ENCODE measurements at regions not wholly inside any gene's neighbourhood (a gene's known extent, or its start where the extent isn't known, plus 50 kb on each side); places are given as distances from the start of the nearest gene placed in this dataset.

DNA sequence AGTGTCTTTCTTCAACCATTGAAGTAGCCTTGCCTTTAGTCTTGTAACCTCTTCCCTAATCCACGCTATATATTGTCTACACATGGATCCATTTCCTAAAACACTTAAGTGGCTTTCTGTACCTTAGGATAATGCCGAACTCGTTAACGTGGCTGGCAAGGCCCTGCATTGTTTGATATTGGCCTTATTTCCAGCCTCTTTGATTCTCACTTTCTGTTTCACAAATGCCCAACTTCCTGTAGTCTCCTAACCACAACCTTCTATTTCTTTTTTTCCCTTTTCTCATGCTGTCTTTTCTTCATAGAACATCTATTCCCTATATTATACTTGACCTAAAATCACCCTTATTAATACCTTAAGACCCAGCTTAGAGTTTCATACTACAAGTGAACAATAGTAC is 536.0 kb downstream of the LMO4 start:
- H3K4me1 ChIP-seq (ENCODE audit: control insufficient read depth in 4 of 4, insufficient read depth in 4 of 4, low read length in 3 of 4): no peaks in the 10 kb centered on the region
- TF ChIP-seq, protein P1, sequence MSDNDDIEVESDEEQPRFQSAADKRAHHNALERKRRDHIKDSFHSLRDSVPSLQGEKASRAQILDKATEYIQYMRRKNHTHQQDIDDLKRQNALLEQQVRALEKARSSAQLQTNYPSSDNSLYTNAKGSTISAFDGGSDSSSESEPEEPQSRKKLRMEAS (IDR thresholded peaks at IDR 0.05): no peak
- no peak for TF ChIP-seq EGR1 (IDR thresholded peaks at IDR 0.05; ENCODE audit: low read depth in 2 of 2)
- TF ChIP-seq TAF1 (conservative IDR thresholded peaks at IDR 0.05): no peak
- TF ChIP-seq NR2F2 (IDR thresholded peaks at IDR 0.05): no peak
- TF ChIP-seq RXRA (IDR thresholded peaks at IDR 0.05): no peak
- no peak for TF ChIP-seq JUND (IDR thresholded peaks at IDR 0.05)
- TF ChIP-seq GABPA (IDR thresholded peaks at IDR 0.05 in 1 of 2, conservative IDR thresholded peaks at IDR 0.05 in 1 of 2): no peak
- no peak for TF ChIP-seq FOXA2 (IDR thresholded peaks at IDR 0.05)
- TF ChIP-seq FOXA1 (IDR thresholded peaks at IDR 0.05): no peak
- TF ChIP-seq, protein P2, sequence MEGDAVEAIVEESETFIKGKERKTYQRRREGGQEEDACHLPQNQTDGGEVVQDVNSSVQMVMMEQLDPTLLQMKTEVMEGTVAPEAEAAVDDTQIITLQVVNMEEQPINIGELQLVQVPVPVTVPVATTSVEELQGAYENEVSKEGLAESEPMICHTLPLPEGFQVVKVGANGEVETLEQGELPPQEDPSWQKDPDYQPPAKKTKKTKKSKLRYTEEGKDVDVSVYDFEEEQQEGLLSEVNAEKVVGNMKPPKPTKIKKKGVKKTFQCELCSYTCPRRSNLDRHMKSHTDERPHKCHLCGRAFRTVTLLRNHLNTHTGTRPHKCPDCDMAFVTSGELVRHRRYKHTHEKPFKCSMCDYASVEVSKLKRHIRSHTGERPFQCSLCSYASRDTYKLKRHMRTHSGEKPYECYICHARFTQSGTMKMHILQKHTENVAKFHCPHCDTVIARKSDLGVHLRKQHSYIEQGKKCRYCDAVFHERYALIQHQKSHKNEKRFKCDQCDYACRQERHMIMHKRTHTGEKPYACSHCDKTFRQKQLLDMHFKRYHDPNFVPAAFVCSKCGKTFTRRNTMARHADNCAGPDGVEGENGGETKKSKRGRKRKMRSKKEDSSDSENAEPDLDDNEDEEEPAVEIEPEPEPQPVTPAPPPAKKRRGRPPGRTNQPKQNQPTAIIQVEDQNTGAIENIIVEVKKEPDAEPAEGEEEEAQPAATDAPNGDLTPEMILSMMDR (IDR thresholded peaks at IDR 0.05; ENCODE audit: low read depth, low read length, missing input control): no peak
- TF ChIP-seq ZBTB33 (IDR thresholded peaks at IDR 0.05): no peak
- TF ChIP-seq HNF4A (conservative IDR thresholded peaks at IDR 0.05): no peak
- TF ChIP-seq SP1 (IDR thresholded peaks at IDR 0.05): no peak
- TF ChIP-seq, protein P3, sequence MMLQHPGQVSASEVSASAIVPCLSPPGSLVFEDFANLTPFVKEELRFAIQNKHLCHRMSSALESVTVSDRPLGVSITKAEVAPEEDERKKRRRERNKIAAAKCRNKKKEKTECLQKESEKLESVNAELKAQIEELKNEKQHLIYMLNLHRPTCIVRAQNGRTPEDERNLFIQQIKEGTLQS (IDR thresholded peaks at IDR 0.05): no peak
- TF ChIP-seq YY1 (IDR thresholded peaks at IDR 0.05): no peak
- WGBS: 82% methylated on average over 4 of the region's 4 CpGs
- no peak overlapping the region for H3K27ac ChIP-seq (ENCODE audit: low read depth in 1 of 2, low read length in 2 of 2)
- H3K27me3 ChIP-seq (ENCODE audit: control insufficient read depth in 4 of 4, insufficient read depth in 4 of 4, low read length in 3 of 4): no peaks in the 10 kb centered on the region
- no peaks in the 10 kb centered on the region for H3K9me3 ChIP-seq (ENCODE audit: control insufficient read depth in 4 of 4, low read length in 3 of 4)
- no peak overlapping the region for H3K9ac ChIP-seq (ENCODE audit: low read depth in 1 of 2, low read length in 2 of 2)
- H3K4me3 ChIP-seq (ENCODE audit: low read depth in 1 of 3, low read length in 3 of 3): no peak overlapping the region
- DNase-seq (ENCODE audit: low spot score): no peak
- no peaks in the 10 kb centered on the region for H3K36me3 ChIP-seq (ENCODE audit: control insufficient read depth in 4 of 4, insufficient read depth in 3 of 4, low read depth in 1 of 4, low read length in 3 of 4)

DNA sequence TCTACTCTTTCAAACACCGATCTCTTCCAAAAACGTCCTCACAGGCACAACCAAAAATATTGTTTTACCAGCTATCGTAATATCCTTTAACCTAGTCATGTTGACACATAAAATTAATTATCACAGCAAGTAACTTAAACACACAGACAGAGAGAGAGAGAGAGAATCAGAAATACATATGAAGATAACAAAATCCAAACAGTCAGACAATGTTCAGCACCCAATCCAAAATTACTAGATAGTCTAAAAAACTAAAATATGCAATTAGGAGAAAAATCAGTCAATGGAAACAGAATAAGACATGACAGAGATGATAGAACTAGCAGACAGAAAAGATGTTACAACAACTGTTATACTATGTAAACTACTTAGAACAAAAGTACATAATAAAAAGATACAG is 537.7 kb downstream of the LMO4 start:
- WGBS: 92% methylated on average over 3 of the region's 3 CpGs
- H3K36me3 ChIP-seq (ENCODE audit: control insufficient read depth in 4 of 4, insufficient read depth in 3 of 4, low read depth in 1 of 4, low read length in 3 of 4): no peaks in the 10 kb centered on the region
- H3K9ac ChIP-seq (ENCODE audit: low read depth in 1 of 2, low read length in 2 of 2): no peak overlapping the region
- no peak for TF ChIP-seq HNF4A (conservative IDR thresholded peaks at IDR 0.05)
- TF ChIP-seq TAF1 (conservative IDR thresholded peaks at IDR 0.05): no peak
- TF ChIP-seq NR2F2 (IDR thresholded peaks at IDR 0.05): no peak
- TF ChIP-seq, protein P2 (IDR thresholded peaks at IDR 0.05; ENCODE audit: low read depth, low read length, missing input control): no peak
- TF ChIP-seq SP1 (IDR thresholded peaks at IDR 0.05): no peak
- TF ChIP-seq RXRA (IDR thresholded peaks at IDR 0.05): no peak
- no peak for TF ChIP-seq JUND (IDR thresholded peaks at IDR 0.05)
- TF ChIP-seq, protein P4, sequence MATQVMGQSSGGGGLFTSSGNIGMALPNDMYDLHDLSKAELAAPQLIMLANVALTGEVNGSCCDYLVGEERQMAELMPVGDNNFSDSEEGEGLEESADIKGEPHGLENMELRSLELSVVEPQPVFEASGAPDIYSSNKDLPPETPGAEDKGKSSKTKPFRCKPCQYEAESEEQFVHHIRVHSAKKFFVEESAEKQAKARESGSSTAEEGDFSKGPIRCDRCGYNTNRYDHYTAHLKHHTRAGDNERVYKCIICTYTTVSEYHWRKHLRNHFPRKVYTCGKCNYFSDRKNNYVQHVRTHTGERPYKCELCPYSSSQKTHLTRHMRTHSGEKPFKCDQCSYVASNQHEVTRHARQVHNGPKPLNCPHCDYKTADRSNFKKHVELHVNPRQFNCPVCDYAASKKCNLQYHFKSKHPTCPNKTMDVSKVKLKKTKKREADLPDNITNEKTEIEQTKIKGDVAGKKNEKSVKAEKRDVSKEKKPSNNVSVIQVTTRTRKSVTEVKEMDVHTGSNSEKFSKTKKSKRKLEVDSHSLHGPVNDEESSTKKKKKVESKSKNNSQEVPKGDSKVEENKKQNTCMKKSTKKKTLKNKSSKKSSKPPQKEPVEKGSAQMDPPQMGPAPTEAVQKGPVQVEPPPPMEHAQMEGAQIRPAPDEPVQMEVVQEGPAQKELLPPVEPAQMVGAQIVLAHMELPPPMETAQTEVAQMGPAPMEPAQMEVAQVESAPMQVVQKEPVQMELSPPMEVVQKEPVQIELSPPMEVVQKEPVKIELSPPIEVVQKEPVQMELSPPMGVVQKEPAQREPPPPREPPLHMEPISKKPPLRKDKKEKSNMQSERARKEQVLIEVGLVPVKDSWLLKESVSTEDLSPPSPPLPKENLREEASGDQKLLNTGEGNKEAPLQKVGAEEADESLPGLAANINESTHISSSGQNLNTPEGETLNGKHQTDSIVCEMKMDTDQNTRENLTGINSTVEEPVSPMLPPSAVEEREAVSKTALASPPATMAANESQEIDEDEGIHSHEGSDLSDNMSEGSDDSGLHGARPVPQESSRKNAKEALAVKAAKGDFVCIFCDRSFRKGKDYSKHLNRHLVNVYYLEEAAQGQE (IDR thresholded peaks at IDR 0.05): no peak
- TF ChIP-seq HNF4G (IDR thresholded peaks at IDR 0.05): no peak
- no peak for TF ChIP-seq YY1 (IDR thresholded peaks at IDR 0.05)
- TF ChIP-seq FOXA1 (IDR thresholded peaks at IDR 0.05): no peak
- TF ChIP-seq EGR1 (IDR thresholded peaks at IDR 0.05; ENCODE audit: low read depth in 2 of 2): no peak
- H3K4me3 ChIP-seq (ENCODE audit: low read depth in 1 of 3, low read length in 3 of 3): no peak overlapping the region
- no peaks in the 10 kb centered on the region for H3K4me1 ChIP-seq (ENCODE audit: control insufficient read depth in 4 of 4, insufficient read depth in 4 of 4, low read length in 3 of 4)
- DNase-seq (ENCODE audit: low spot score): no peak
- H3K27me3 ChIP-seq (ENCODE audit: control insufficient read depth in 4 of 4, insufficient read depth in 4 of 4, low read length in 3 of 4): no peaks in the 10 kb centered on the region
- H3K27ac ChIP-seq (ENCODE audit: low read depth in 1 of 2, low read length in 2 of 2): no peak overlapping the region
- H3K9me3 ChIP-seq (ENCODE audit: control insufficient read depth in 4 of 4, low read length in 3 of 4): no peaks in the 10 kb centered on the region
